ENCODE measurements at regions not wholly inside any gene's neighbourhood (a gene's known extent, or its start where the extent isn't known, plus 50 kb on each side); places are given as distances from the start of the nearest gene placed in this dataset.

GRCh38 chr5:74231697-74232096 lies 408.8 kb downstream of the ENC1 start:
- no peak for DNase-seq (ENCODE audit: low spot score)

DNA sequence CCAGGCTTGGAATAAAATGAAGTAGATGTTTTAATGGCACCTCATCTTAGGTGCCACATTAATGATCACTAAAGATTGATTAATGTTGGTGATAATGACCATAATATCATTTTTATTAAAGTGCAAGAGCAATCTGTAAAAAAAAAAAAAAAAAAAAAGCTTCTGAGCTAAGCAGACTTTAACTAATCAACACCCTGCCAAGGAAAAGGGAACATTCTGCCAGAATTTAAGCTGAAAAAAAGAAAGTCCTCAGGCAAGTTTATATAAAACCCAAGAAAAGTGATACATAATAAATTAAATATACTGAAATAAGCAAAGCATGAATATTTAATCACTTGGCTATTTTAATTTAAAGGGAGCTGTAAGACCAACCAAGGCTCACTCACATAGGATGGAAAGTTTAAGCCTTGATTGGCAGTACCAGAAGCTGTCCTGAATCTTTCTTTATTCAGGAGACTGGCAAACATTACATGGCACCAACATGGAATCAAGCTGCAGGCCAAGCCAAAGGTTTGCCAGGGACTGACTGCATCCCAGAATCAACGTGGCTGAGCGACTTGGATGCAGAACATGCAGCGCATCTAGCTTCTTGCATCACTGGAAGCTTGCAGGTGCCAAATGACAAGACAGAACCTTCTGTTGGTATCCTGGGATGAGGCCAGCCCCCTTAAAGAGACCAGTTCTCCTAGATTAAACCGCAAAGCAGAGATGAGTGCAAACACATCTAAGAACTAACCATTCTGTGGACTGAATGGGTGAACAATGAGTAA lies 413.6 kb downstream of the ENC1 start:
- no peak for DNase-seq (ENCODE audit: low spot score)

DNA sequence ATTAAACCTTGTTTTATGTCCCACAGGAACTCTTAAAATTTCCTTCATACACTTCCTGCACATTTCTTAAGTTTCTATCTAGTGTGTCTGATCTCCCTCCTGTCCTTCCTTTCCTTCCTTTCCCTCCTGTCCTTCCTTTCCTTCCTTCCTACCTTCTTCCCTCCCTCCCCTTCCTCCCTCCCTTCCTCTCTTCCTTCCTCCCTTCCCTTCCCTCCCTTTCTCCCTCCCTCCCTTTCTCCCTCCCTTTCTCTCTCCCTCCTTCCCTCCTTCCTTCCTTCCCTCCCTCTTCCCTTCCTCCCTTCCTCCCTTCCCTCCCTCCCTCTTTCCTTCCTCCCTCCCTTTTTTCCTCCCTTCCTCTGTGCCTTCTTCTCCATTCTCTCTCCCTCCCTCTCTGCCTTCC lies 414.9 kb downstream of the ENC1 start:
- no peak for DNase-seq (ENCODE audit: low spot score)

GRCh38 chr5:74224331-74224730 lies 416.2 kb downstream of the ENC1 start:
- no peak for DNase-seq (ENCODE audit: low spot score)

DNA sequence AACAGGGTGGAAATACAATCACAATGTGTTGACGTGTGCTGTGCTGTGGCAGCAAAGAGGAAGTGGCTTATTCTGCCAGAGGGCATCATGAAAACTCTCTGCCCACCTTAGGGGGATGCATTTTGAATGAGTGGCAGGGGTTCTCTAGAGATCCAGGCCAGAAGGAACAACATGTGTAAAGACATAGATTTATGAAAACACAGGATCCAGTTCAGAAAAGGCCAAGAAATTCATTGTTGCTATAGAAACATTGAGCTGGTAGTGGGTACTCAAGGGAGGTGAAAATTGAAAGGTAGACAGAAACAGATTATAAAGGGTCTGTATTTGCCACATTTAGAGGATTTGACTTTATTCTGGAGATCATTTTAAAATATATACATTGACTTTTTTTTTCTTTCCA lies 417.7 kb downstream of the ENC1 start:
- no peak for DNase-seq (ENCODE audit: low spot score)

- DNase-seq (ENCODE audit: low spot score), result no peak
These were observed 419.1 kb downstream of the ENC1 start for GRCh38 chr5:74221413-74221812.

GRCh38 chr5:74216012-74216411 lies 424.5 kb downstream of the ENC1 start:
- no peak for DNase-seq (ENCODE audit: low spot score)

- peak; percentile 61 for DNase-seq (ENCODE audit: low spot score)
These were observed 428.2 kb downstream of the ENC1 start for GRCh38 chr5:74212336-74212735.

GRCh38 chr5:74209571-74209970 lies 431.0 kb downstream of the ENC1 start:
- DNase-seq (ENCODE audit: low spot score), result no peak

GRCh38 chr5:74206579-74207550 lies 433.7 kb downstream of the ENC1 start:
- peak; percentile 24 for DNase-seq (ENCODE audit: low spot score)

- no peak for DNase-seq (ENCODE audit: low spot score)
These were observed 434.6 kb downstream of the ENC1 start for GRCh38 chr5:74205767-74206578.

- no peak for DNase-seq (ENCODE audit: low spot score)
These were observed 439.0 kb downstream of the ENC1 start for GRCh38 chr5:74201334-74202081.

GRCh38 chr5:74200560-74200959 lies 440.0 kb downstream of the ENC1 start:
- DNase-seq (ENCODE audit: low spot score), result no peak

- no peak for DNase-seq (ENCODE audit: low spot score)
These were observed 440.9 kb downstream of the ENC1 start for GRCh38 chr5:74199436-74200210.

GRCh38 chr5:74199005-74199404 lies 441.5 kb downstream of the ENC1 start:
- DNase-seq (ENCODE audit: low spot score), result no peak

GRCh38 chr5:74198156-74198555 lies 442.4 kb downstream of the ENC1 start:
- no peak for DNase-seq (ENCODE audit: low spot score)

GRCh38 chr5:74196233-74196632 lies 444.3 kb downstream of the ENC1 start:
- DNase-seq (ENCODE audit: low spot score), result no peak

DNA sequence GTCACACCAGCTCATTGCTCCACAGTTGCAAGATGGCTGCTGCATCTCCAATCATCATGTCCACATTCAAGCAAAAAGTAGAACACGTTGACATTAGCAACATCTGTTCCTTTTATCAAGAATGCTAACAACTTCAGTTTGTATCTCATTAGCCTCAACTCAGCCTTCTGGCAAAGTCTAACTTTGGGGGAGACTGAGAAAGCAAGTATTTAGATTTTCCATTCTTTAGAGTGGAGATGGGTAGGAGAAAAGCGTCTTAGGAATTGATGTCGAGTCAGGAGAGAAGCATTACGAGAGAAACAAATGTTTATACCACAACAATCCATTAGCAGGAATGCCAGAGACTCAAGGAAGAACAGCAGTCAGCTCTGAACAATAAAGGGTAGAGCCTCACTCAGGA lies 446.3 kb downstream of the ENC1 start:
- no peak for DNase-seq (ENCODE audit: low spot score)

DNA sequence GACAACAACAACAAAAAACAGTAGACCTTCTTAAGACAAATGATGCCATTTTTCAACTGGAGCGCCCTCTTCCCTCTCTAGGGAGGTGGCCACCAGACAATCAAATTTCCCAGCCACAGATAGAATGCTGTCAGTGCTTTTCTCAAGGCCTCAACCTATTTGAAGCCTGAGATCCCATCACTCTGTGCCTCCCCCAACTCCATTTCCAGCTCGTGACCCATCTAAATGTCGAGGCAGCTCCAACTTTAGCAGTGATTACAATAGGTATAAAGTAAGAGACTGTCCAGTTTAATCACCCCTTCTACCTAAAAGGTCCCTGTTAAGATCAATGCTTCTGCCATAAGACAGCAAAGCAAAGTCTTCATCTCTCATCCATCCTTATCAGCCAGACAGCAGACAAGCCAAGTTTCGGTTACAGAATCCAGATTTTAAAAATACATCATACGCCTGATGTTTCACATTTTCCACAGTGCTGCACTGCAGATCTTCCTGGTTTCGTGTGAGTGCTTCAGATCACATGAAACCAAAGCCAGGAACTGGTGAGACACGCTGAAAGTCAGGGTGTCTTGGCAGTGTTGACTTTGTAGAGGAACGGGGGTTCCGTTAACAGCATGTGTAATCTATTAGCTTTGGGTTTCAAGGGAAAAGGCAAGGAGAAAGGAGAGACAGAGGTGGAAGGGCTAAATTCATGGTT lies 447.8 kb downstream of the ENC1 start:
- DNase-seq (ENCODE audit: low spot score), result no peak
